A549 (cell line): ENCODE measurements at regions not wholly inside any gene's neighbourhood (a gene's known extent, or its start where the extent isn't known, plus 50 kb on each side); places are given as distances from the start of the nearest gene placed in this dataset.
A peak's percentile ranks its signal among the peaks of the same experiment; 100 is the strongest.

Source experiments
- ATAC-seq, 2 experiments: fragments of 200-7000 bp in 1 of 2; fragments of >200 bp in 1 of 2; cut with Nextera tagmentation in 1 of 2; cut with Tn5 transposase in 1 of 2; 3 replicates each; pipeline versions ENCODE4 v1.8.0 to v1.9.1; 2018 to 2020; ENCODE audit warnings: mild to moderate bottlenecking in 1 of 2, moderate library complexity in 1 of 2
- CTCF ChIA-PET: fragments of 300-600 bp; sonication (Branson Sonifier 250); formaldehyde crosslinking; extraction: SDS; loops from one replicate; lab custom pipeline; 2021; ENCODE audit warnings: antibody characterized with exemption, inconsistent platforms; lab: Yijun Ruan, JAX
- POLR2A ChIA-PET: fragments of 350-600 bp; formaldehyde crosslinking; extraction: SDS; loops from one replicate; lab custom pipeline; 2021; ENCODE audit warnings: antibody characterized with exemption, inconsistent platforms; lab: Yijun Ruan, JAX
- DNase-seq, 2 experiments: peaks; one replicate each; pipeline versions ENCODE4 v3.0.0 to v3.0.0-alpha.2; 2011 to 2016; ENCODE audit warnings: low read depth in 1 of 2, low spot score in 1 of 2
- FAIRE-seq: peaks from 2 replicates; lab custom pipeline; 2011; peaks lifted over from hg19 to GRCh38; lab: Jason Lieb, UNC
- H3K27ac ChIP-seq, 2 experiments: fragments of >200 bp; sonication (Bioruptor Twin); formaldehyde crosslinking; 3 replicates each; pipeline ENCODE4 v1.5.1; 2016 to 2017
- H3K4me1 ChIP-seq: fragments of >200 bp; sonication (Bioruptor Twin); formaldehyde crosslinking; 3 replicates; pipeline ENCODE4 v1.6.1; 2016
- H3K4me2 ChIP-seq: fragments of >200 bp; sonication (Bioruptor Twin); formaldehyde crosslinking; 3 replicates; pipeline ENCODE4 v1.6.1; 2016
- H3K4me3 ChIP-seq: fragments of >200 bp; sonication (Bioruptor Twin); formaldehyde crosslinking; 3 replicates; pipeline ENCODE4 v1.5.1; 2016
- H3K9me3 ChIP-seq: fragments of >200 bp; sonication (Bioruptor Twin); formaldehyde crosslinking; 3 replicates; pipeline ENCODE4 v1.6.1; 2016
- ATOH8 ChIP-seq: fragments of 250-450 bp; sonication (Bioruptor Pico); IDR thresholded peaks from 2 replicates; pipeline ENCODE4 v1.5.0; 2020; ENCODE audit warnings: low read depth, mild to moderate bottlenecking, moderate library complexity
- CBX2 ChIP-seq: fragments of 200-600 bp; sonication (generic); IDR thresholded peaks from 2 replicates; pipeline ENCODE4 v1.6.1; 2016; ENCODE audit warnings: low read depth, mild to moderate bottlenecking, borderline replicate concordance
- CBX8 ChIP-seq: fragments of 200-600 bp; sonication (generic); IDR thresholded peaks from 2 replicates; pipeline ENCODE4 v1.6.1; 2016
- CHD4 ChIP-seq: fragments of 200-600 bp; sonication (generic); IDR thresholded peaks from 2 replicates; pipeline ENCODE4 v1.6.1; 2016; ENCODE audit warnings: antibody characterized with exemption, mild to moderate bottlenecking, borderline replicate concordance
- CTCF ChIP-seq: fragments of >200 bp; sonication (Bioruptor Twin); formaldehyde crosslinking; IDR thresholded peaks from 3 replicates; pipeline ENCODE4 v1.5.1; 2016
- EHMT2 ChIP-seq: fragments of 200-600 bp; sonication (generic); IDR thresholded peaks from 2 replicates; pipeline ENCODE4 v1.6.1; 2016; ENCODE audit warnings: antibody characterized with exemption, low read depth, mild to moderate bottlenecking, moderate library complexity
- ELK1 ChIP-seq: fragments of 150-350 bp; IDR thresholded peaks from 2 replicates; pipeline ENCODE4 v1.6.1; 2014; ENCODE audit warnings: low read depth, mild to moderate bottlenecking, low read length
- HEYL ChIP-seq: fragments of 250-450 bp; sonication (Bioruptor Pico); IDR thresholded peaks from 2 replicates; pipeline ENCODE4 v1.8.0; 2021; ENCODE audit warnings: mild to moderate bottlenecking, moderate library complexity
- HOXA7 ChIP-seq: fragments of 250-450 bp; sonication (Bioruptor Pico); IDR thresholded peaks from 2 replicates; pipeline ENCODE4 v1.5.0; 2020; ENCODE audit warnings: mild to moderate bottlenecking, moderate library complexity
- HOXB13 ChIP-seq: fragments of 250-450 bp; sonication (Bioruptor Pico); IDR thresholded peaks from 2 replicates; pipeline ENCODE4 v1.5.0; 2020; ENCODE audit warnings: low read depth, mild to moderate bottlenecking, moderate library complexity
- HOXB5 ChIP-seq: fragments of 250-450 bp; sonication (Bioruptor Pico); IDR thresholded peaks from 2 replicates; pipeline ENCODE4 v1.5.0; 2020; ENCODE audit warnings: mild to moderate bottlenecking, moderate library complexity
- MAZ ChIP-seq: fragments of 150-350 bp; IDR thresholded peaks from 2 replicates; pipeline ENCODE4 v1.6.1; 2014; ENCODE audit warnings: antibody characterized with exemption, low read depth, low read length, borderline replicate concordance
- NFE2L2 ChIP-seq: fragments of 150-350 bp; conservative IDR thresholded peaks from 2 replicates; pipeline ENCODE4 v1.6.1; 2014; ENCODE audit warnings: low read length
- NPAS2 ChIP-seq: fragments of 250-450 bp; sonication (Bioruptor Pico); IDR thresholded peaks from 2 replicates; pipeline ENCODE4 v1.8.0; 2022; ENCODE audit warnings: mild to moderate bottlenecking, moderate library complexity, borderline replicate concordance
- RAD21 ChIP-seq, 2 experiments: fragments of >200 bp in 1 of 2; sonication (Bioruptor Twin) in 1 of 2; formaldehyde crosslinking in 1 of 2; IDR thresholded peaks in 1 of 2; conservative IDR thresholded peaks in 1 of 2; 2 replicates in 1 of 2; 3 replicates in 1 of 2; pipeline ENCODE4 v1.6.1; 2012 to 2018; ENCODE audit warnings: inconsistent platforms in 1 of 2
- RNF2 ChIP-seq: fragments of 200-600 bp; sonication (generic); IDR thresholded peaks from 2 replicates; pipeline ENCODE4 v1.6.1; 2016; ENCODE audit warnings: low read depth, mild to moderate bottlenecking, antibody characterized with exemption, moderate library complexity, borderline replicate concordance
- WGBS: methylation state at CpG from one replicate; pipeline ENCODE4 v1.1.6; 2017; ENCODE audit errors: missing lambda C conversion rate; 5-methylcytosine and 5-hydroxymethylcytosine counted together
- TF ChIP-seq, protein P1 (sequence below): fragments of 250-450 bp; sonication (Bioruptor Pico); IDR thresholded peaks from 2 replicates; pipeline ENCODE4 v1.5.0; 2021; ENCODE audit warnings: mild to moderate bottlenecking, moderate library complexity, borderline replicate concordance
- TF ChIP-seq, protein P2 (sequence below): fragments of 200-600 bp; sonication (generic); IDR thresholded peaks from 2 replicates; pipeline ENCODE4 v1.6.1; 2016; ENCODE audit warnings: antibody characterized with exemption, mild to moderate bottlenecking, moderate library complexity
- TF ChIP-seq, protein P3 (sequence below): IDR thresholded peaks from 2 replicates; pipeline ENCODE4 v1.6.1; 2012
- TF ChIP-seq, protein P4 (sequence below): fragments of 450-650 bp; IDR thresholded peaks from 2 replicates; pipeline ENCODE4 v1.6.1; 2014; ENCODE audit warnings: antibody characterized with exemption

GRCh38 chr1:244157731-244158438, 106.8 kb downstream of the ZBTB18 start (continued):
- TF ChIP-seq EHMT2 = no peak
- no peak for TF ChIP-seq HOXA7 (CRISPR knock-in tag)
- no peak for TF ChIP-seq HOXB5 (CRISPR knock-in tag)

- H3K9me3 ChIP-seq = no peaks in the 10 kb centered on the region
- WGBS = 65% methylated on average over 8 of the region's 8 CpGs
- FAIRE-seq (no peak), DNase-seq (no peak), ATAC-seq (no peak)
- ChIA-PET POLR2A (no interaction called here), CTCF (no interaction called here)
- no peak overlapping the region for H3K27ac ChIP-seq
- no peak for TF ChIP-seq RAD21 (conservative IDR thresholded peaks at IDR 0.05 in 1 of 2, IDR thresholded peaks at IDR 0.05 in 1 of 2)
- no peak for TF ChIP-seq ELK1
- TF ChIP-seq, protein P1, sequence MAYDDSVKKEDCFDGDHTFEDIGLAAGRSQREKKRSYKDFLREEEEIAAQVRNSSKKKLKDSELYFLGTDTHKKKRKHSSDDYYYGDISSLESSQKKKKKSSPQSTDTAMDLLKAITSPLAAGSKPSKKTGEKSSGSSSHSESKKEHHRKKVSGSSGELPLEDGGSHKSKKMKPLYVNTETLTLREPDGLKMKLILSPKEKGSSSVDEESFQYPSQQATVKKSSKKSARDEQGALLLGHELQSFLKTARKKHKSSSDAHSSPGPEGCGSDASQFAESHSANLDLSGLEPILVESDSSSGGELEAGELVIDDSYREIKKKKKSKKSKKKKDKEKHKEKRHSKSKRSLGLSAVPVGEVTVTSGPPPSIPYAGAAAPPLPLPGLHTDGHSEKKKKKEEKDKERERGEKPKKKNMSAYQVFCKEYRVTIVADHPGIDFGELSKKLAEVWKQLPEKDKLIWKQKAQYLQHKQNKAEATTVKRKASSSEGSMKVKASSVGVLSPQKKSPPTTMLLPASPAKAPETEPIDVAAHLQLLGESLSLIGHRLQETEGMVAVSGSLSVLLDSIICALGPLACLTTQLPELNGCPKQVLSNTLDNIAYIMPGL (CRISPR knock-in tag) = no peak
- TF ChIP-seq, protein P2, sequence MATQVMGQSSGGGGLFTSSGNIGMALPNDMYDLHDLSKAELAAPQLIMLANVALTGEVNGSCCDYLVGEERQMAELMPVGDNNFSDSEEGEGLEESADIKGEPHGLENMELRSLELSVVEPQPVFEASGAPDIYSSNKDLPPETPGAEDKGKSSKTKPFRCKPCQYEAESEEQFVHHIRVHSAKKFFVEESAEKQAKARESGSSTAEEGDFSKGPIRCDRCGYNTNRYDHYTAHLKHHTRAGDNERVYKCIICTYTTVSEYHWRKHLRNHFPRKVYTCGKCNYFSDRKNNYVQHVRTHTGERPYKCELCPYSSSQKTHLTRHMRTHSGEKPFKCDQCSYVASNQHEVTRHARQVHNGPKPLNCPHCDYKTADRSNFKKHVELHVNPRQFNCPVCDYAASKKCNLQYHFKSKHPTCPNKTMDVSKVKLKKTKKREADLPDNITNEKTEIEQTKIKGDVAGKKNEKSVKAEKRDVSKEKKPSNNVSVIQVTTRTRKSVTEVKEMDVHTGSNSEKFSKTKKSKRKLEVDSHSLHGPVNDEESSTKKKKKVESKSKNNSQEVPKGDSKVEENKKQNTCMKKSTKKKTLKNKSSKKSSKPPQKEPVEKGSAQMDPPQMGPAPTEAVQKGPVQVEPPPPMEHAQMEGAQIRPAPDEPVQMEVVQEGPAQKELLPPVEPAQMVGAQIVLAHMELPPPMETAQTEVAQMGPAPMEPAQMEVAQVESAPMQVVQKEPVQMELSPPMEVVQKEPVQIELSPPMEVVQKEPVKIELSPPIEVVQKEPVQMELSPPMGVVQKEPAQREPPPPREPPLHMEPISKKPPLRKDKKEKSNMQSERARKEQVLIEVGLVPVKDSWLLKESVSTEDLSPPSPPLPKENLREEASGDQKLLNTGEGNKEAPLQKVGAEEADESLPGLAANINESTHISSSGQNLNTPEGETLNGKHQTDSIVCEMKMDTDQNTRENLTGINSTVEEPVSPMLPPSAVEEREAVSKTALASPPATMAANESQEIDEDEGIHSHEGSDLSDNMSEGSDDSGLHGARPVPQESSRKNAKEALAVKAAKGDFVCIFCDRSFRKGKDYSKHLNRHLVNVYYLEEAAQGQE = no peak
- TF ChIP-seq CBX8 = no peak
- TF ChIP-seq HOXB13 = no peak
- no peak overlapping the region for H3K4me2 ChIP-seq
- H3K4me1 ChIP-seq = peaks cover 19% of the 10 kb centered on the region
- H3K4me3 ChIP-seq = no peak overlapping the region
These were observed 108.6 kb downstream of the ZBTB18 start for GRCh38 chr1:244159646-244160045.

GRCh38 chr1:244160455-244161235, 109.6 kb downstream of the ZBTB18 start:
- peaks cover 23% of the 10 kb centered on the region for H3K4me1 ChIP-seq
- TF ChIP-seq CBX2 (no peak), ATOH8 (CRISPR knock-in tag) (no peak), RNF2 (no peak), MAZ (no peak), NFE2L2 (no peak), CBX8 (no peak), CTCF (no peak), HEYL (no peak), CHD4 (no peak), NPAS2 (CRISPR knock-in tag) (no peak)
- TF ChIP-seq, protein P3, sequence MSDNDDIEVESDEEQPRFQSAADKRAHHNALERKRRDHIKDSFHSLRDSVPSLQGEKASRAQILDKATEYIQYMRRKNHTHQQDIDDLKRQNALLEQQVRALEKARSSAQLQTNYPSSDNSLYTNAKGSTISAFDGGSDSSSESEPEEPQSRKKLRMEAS = no peak
- TF ChIP-seq, protein P4, sequence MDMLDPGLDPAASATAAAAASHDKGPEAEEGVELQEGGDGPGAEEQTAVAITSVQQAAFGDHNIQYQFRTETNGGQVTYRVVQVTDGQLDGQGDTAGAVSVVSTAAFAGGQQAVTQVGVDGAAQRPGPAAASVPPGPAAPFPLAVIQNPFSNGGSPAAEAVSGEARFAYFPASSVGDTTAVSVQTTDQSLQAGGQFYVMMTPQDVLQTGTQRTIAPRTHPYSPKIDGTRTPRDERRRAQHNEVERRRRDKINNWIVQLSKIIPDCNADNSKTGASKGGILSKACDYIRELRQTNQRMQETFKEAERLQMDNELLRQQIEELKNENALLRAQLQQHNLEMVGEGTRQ = no peak
- peak overlapping the region in 1 of 2 experiments; percentile 9; a peak in 1 of 6 replicates for H3K27ac ChIP-seq
- 92% methylated on average over 9 of the region's 9 CpGs for WGBS
- POLR2A ChIA-PET = no interaction called here
- DNase-seq (no peak), FAIRE-seq (no peak), ATAC-seq (no peak)
- CTCF ChIA-PET = interaction anchor here (0.8 kb wide), 1 partner anchor 11 kb away, joined by 3 read pairs; no protein-coding TSS in a partner anchor
- H3K9me3 ChIP-seq = no peaks in the 10 kb centered on the region
- no peak overlapping the region for H3K4me3 ChIP-seq
- no peak overlapping the region for H3K4me2 ChIP-seq
